ENCODE measurements at regions not wholly inside any gene's neighbourhood (a gene's known extent, or its start where the extent isn't known, plus 50 kb on each side); places are given as distances from the start of the nearest gene placed in this dataset.
"Not testable (repeated sequence)": the region's sequence is repeated elsewhere in the genome, so short reads cannot be mapped to it uniquely, and the experiment has no call there.

DNA sequence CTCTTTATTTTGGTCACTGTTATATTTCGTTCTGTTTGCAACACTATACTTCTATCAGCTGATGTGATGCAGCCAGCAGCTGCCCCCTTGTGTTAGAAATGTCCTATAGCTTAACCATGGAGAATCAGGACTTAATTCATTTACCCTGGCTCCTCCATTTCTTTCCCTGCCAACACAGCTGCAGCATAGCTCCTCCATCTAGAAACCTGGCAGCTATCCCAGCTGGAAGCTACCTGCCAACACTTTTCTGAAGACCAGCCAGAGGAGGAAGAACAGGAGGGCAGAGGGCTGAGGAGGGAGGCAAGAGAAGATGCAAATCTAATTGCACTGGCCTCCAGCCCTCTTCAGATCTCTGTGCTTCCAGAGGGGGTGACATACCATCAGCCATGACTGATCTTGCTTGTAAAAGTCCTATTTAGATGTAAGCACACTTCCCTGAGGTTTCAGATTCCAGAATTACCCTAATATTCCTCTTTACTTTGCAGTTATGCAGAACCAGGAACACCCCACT lies 156.8 kb upstream of the TMEM260 start:
- DNase-seq, result peak; percentile 16

DNA sequence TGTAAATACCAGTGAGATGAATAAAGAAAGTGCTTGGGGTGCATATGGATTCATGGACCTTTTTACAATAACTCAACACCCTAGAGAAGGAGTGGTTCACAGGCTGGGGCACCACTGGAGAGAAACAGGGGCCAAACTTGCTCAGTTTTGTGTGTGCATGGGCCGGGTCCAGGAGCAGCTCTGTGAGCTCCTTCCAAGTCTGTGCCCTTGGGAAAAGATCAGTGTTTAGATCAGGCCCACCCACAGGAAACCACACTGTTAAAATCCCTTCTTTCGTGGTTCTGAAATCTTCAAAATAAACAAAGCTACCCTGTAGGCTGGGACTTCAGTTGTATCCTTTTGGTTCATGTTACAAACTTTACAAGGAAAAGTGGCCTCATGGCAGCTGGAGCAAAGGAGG lies 156.1 kb upstream of the TMEM260 start:
- no peak for DNase-seq

DNA sequence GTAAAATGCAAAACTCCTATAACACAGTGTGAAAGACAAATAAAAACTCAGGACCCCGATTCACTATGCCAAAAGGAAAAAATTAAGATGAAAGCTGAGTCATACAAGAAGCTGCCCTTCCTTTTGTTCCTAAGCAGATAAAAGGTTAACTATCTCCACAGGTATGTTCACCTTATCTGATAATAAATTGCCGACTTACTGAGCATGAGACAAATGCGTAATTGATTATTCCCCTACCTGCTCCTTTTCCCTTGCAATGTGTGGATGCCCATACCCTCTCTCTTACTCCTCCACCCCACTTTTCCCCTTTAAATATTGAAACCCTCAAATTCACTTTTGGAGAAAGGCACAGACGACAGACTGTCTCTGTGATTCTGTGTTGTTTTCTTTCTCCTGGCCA lies 148.6 kb upstream of the TMEM260 start:
- DNase-seq, result no peak

DNA sequence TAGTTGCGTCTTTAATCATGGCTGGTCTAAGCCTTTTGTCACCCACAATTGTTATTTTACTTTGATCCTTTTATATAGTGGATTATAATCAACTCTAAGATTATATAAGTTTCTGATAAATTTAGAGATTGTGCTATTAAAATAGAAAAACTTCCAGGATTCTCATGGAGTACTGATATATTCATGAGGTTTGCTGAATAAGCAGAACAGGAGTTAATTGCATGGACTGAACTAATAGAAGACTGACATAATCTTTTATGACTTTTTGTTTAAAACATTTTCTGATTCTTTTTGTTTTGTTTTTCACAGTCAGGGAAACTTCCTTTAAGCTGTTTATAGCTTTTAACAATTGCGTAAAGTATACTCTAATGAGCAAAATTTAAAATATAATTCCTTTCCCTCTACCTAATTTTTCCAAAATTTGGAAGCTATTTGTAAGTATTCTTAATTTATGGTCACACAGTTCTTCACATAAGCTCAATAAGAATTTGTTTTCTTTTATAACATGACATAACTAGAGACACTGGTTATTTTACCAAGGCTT lies 129.9 kb upstream of the TMEM260 start:
- no peak for DNase-seq

DNA sequence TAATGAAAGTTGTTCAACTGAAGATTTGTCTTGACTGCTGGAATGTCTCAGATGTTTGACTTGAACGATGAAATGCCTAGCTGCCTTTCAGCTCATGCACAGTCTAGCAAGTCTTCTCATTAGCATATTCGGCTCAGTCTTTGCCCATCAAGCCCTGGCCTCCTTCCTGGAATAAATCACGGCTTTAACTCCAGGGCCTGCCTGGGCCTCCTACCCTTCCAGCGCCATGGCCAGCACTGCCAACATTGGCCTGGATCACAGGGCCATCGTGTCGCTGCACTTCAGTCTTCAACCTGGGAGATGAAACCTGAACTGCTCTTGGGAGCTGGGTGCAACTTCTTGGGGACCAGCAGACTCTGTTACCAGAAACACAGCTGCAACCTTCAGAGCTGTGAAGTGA lies 126.7 kb upstream of the TMEM260 start:
- DNase-seq, result no peak

DNA sequence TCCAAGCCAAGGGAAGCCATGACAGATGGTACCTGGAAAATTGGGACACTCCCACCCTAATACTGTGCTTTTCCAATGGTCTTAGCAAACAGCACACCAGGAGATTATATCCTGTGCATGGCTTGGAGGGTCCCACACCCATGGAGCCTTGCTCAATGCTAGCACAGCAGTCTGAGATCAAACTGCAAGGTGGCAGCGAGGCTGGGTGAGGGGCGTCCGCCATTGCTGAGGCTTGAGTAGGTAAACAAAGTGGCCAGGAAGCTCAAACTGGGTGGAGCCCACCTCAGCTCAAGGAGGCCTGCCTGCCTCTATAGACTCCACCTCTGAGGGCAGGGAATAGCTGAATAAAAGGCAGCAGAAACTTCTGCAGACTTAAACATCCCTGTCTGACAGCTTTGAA lies 124.9 kb upstream of the TMEM260 start:
- not testable (repeated sequence) for DNase-seq

DNA sequence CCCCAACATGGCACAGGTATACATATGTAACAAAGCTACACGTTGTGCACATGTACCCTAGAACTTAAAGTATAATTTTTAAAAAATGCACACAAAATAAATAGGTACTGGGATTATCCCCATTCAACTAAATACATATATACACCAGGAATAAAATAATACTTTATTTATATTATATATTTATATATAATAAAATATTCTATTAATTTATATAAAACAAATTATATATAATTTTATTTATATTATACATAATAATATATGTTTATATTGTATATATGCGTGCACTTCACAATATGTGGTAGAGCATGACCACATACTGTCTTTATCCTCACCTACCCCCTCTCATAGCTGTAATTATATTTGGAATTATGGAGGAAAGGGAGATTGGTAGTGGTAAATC lies 119.1 kb upstream of the TMEM260 start:
- DNase-seq, result no peak

DNA sequence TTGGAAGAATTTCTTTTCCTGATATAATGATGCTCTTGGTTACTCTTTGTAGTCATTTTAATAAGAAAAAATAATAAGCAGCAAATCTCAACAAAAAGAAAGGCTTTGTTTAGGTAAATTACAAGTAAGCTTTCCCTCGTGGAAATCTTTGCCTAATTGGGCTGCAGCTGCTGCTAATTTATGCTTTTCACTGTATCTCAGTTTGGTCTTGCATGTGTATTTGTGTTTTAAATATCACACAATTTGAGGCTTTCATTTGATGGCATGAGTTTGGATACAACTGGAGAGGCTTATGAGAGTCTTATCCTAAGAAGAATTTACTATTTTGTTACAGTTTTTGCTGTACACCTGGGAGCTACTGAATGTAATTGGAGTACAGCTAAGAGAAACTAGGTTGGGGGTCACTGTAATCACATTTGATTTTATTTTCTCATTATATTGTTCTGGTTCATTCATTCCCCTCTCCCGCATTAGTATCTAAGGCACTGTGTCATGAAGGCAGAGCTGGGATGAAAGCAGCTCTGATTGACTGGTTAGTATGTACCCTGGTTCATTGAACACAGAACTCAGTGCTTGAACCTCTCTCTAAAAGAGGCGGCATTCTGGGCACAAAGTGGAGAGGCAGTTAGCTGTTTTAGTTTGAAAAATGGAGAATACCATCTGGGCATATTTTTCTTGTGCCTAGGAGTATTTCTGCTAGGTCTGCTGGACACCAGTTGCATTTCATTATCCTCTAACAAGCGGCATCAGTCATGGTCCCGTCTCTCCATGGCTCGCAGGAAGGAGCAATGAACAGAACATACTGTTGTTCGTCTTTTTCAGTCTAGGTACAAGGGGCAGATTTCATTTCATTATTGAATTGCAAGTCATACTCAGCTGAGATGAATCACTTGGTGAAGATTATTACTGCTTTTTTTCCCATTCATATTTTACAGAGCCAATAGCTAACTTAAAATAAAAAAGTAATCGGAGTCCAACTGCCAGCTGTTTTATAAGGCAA lies 118.0 kb upstream of the TMEM260 start:
- no peak for DNase-seq

DNA sequence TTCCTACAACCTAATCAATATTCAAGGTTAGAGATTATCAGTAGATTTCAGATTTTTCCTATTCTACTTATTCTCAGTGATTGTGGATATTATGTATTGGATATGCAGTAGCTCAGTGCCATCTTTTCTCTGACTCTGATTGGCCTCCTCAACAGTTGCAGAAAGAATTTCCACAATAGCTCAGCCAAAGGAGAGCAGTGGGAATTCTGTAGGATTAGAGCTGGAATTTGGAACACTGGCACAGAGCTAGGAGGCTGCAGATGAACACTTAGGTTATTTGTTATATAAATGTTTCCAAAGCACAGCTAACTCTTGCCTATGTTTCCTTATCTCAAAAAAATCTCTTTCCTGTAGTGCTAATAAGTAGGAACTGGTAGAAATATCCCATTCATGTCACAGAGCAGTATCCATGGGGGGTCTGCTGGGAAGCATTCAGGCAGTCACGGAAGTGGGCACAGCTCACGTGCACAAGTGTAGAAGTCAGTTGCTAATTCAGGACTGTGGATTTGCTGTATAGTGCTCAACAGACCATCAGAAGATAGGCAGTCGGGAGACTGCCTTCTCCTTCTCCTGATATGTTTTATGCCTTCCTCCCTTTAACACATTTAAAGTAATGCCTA lies 116.2 kb upstream of the TMEM260 start:
- DNase-seq, result no peak

DNA sequence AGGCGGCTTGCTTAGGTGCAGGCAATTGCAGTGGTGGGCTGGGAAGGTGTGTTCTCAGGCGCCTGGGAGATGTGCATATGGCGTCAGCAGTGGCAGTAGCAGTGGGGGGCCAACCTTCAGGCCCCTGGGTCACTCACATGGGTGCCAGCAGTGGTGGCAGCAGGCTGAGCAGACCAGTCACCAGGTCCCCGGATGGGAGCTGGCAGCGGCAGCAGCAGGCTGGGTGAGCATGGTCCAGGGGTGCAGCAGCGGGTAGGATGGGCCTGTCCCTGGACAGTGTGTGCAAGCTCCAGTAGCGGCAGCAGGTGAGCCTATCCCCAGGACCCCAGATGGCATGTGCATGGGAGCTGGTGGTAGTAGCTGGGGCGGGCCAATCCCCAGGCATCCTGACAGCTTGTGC lies 108.5 kb upstream of the TMEM260 start:
- DNase-seq, result no peak

DNA sequence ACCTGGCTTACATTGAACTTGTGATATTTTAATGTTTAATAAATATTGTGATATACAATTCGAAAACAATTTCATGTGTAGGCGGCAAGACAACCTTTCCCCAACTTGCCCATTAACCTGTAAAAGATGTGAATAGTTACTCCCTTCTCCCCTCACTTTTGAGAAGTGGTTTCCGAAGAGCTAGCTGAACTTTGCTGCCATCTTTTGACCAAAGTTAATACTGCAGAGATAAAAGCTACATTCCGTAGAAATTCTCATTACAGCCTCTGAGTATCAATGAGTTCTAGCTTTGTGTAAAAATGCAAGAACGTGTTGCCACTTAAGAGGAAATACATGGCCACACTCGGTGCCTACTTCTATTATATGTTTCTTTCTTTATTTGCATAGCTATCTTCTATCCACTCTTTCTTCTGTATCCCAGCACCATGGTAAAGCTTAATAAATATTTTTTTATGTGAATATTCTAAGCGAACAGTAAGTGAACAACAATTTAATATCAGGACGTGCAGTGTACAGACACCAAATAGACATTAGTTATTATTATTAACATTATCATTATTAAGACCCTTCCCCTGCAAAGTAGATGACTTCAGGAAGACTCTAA lies 105.1 kb upstream of the TMEM260 start:
- peak; percentile 46 for DNase-seq

DNA sequence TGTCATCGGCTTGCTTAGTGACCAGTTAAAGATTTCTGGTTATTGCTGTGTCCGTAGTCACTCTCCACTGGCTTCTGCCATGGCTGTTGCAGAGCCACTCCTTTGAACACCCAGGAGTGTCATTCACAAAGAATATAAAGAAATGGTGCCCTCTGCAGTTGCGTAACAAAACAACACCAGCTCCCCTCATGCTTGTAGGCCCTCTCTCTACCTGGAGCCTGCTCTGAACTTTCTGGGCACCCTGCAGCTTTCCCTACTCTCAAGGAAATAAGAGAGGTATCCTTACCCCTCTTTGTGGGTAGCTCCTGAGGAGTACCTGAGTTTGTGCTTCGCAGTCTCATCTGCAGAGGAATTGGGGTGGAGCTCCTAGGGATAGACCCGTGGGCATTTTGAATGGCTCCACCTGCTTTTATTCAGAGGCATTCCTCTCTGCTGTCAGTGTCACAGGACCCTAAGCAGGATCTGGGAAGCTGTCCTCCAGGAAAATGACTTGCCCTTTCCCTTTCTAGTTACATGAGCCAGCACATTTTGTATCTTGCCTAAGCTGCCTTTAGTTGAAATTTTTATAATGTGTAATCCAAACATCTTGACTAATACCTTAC lies 97.2 kb upstream of the TMEM260 start:
- DNase-seq, result no peak

DNA sequence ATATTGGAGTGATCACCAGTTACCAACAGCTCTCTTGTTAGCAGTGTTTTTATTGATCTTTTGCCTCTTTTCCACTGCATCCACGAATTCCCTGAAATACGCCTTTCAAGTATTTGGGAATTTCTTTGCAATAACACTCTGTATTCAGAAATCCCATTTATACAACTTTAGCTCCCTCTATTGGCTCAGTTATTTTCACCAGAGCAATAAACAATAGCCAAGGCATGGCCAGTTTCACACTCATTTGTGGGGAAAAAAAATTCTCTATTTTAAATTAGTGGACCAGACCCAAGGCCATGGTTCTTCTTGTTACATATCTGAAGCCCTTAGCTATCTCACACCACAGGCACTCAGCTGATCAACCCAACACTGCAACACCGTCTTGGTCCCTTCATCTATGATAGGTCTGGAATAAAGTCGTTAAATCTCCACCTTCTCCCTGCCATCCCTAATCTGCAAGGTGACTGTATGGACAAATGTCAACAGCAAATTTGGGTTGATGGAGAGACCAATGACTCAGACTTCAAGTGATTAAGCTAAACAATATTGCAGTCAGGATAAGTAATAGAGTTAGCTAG lies 92.4 kb upstream of the TMEM260 start:
- no peak for DNase-seq

DNA sequence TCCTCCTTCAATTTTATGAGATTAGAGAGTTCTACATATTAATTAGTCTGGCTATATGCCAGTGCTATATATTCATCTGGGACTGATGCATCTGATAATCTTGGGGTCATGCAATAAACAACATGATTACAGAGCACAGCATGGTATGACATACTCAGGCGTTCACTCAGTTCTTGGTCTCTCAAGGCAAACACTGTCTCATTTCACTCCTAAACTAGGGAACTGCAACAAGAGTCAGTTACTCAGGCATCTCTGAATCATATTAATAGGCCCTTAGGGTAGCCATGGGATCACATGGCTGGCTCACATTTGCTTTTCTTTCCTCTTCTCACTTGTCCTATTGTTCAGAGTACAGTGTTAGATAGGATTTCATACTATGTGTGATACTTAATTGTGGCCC lies 91.8 kb upstream of the TMEM260 start:
- no peak for DNase-seq

DNA sequence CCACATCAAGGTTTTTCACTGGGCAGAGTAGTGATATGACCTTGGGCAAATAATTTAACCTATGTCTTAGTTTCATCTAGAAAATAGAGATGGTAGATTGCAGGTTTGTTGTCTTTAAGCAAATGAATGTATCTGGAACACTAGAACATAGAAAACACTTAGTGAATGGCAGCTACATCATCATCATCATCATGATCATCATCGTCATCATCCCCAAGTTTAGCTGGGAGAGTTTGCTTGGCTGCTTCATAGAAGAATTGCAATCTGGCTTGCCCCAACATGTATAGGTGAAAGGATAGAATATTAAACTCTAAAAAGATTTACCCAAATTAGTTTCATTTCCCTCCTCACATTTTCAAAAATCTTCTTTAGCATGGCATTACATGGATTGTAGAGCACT lies 91.3 kb upstream of the TMEM260 start:
- DNase-seq, result no peak

DNA sequence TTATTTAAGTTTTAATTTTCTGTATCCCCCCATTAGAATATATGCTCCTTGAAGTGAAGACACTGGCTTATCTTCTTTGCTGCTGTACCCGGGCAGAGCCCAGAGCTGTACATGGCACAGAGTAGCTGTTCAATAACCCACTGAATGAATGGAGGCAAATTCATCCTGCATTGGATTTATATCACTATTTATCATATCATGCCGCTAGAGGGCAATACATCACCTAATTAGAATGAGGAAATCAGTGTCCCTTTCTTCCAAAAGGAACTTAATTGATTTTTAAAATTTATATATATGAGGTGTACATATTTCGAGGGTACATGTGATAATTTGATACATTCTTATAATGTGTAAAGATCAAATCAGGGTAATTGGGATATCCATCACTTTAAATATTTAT lies 89.2 kb upstream of the TMEM260 start:
- peak; percentile 41 for DNase-seq

DNA sequence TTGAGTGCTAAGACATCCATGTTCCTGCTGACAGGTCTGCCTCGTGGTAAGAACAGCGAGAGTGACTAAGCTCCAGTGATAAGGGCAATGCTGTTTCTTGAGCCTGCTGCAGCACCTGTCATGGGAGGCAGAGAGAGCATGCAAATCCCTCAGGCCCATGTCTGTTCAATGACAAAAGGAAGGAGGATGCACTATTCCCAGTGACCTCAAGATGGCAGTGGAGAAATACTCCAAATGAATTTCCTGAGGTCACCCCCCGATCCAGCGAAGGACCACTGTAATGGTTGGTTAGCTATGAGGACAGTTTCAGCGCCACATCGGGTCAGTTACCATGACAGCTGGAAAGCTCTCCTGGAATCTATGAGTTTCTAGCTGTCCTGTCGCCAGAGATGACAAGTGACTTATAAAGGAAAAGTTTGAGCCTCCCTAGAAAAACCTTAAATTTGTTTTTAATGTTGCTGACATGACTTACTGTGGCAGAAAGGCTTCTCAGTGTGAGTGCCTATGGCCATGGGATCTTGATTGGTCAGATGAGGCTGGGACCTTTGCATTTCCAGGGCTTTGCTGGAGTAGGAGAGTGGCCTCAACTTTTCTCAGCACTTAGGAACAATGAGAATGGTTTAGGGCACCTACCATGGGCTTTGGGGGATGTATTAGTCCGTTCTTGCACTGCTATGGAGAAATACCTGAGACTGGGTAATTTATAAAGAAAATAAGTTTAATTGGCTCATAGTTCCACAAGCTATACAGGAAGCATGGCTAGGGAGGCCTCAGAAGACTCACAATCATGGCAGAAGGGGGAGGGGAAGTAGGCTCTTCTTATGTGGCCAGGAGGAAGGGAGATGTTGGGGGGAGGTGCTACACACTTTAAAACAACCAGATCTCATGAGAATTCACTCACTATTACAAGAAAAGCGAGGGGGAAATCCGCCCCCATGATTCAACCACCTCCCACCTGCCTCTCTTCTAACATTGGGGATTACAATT lies 88.0 kb upstream of the TMEM260 start:
- peak; percentile 44 for DNase-seq

DNA sequence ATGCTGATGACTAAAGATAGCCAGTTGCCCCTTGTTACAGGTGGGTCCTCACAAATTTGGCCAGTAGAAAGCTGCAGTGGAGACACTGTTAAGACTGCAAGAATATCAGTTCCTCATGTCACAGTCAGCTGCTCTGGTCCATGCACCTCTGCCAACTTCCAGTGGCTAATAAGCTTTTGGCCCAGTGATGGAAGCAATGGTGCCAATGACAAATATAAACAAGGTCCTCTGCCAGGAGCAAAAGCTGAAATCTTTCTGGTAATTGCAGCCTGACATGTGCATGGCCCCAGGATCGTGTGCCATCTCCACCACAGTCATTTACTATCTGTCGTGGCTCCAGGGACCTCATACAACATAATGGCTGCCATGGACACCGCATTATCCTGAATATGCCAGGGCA lies 85.4 kb upstream of the TMEM260 start:
- DNase-seq, result no peak

DNA sequence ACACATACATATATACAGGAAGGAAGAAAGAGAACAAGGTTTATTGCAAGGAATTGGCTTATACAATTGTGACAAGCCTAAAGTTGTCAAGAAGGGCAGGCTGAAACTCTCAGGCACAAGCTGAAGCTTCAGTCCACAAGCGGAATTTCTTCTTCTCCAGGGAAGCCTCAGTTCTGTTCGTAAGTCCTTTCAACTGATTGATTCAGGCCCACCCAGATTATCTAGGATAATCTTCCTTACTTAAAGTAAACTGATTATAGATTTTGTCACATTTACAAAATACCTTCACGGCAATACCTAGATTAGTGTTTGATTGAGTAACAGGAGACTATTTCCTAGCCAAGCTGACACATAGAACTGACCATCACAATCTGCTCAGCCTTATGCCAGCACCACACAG lies 81.5 kb upstream of the TMEM260 start:
- no peak for DNase-seq

DNA sequence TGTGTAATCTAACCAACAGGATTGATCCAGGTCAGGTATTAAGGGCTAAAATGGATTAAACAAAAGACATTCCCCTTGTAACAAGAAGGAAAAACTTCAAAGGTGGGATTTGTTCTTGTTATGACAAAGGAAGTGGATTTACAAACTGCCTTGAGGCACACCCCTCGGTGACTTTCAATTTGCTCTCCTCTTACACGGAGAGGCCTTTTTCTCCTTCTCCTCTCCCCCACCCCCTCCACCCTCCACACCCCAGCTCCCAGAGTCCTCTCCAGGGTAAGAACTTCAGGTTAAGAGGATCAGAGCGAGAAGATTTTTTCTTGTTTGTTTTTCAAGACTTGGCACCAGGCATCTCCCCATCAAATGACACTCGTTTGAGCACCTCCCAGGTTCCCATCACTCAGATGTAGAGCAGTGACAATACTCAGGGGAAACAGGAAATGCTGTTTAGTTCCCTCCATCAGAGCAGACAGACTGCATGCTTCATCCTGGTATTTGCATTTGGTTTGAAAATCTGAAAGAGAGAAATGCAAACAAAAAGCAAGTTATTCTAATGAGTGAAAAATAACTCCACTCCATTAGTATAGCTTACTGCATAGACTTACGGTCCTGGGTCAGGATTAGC lies 77.6 kb upstream of the TMEM260 start:
- DNase-seq, result no peak

DNA sequence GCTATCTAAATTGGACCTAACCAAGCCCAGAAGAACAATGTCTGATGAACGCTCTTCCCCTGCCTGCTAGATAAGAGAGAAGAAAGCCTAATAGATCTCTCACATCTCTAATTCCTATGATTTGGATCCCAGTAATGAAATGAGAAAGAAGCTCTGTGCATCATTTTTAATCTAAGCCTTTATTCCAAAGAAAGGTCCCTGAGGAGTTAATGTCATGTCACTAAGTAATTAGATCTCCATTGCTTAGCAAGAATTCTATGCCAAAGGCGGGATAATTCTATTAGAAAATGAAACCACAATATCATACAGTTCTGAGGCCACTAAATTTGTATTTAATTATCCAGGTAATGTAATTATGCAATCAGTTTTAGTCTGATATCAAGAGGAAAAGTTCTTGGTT lies 74.2 kb upstream of the TMEM260 start:
- no peak for DNase-seq
